Osteocyte (in vitro differentiated cells): ENCODE measurements at regions not wholly inside any gene's neighbourhood (a gene's known extent, or its start where the extent isn't known, plus 50 kb on each side); places are given as distances from the start of the nearest gene placed in this dataset.

ENCODE experiments used
- DNase-seq: peaks from one replicate; pipeline ENCODE4 v3.0.0; 2021; ENCODE audit warnings: mixed read lengths; ENCODE audit not compliant: unreplicated experiment; ENCODE audit errors: extremely low spot score
- H3K27ac Mint-ChIP-seq: one replicate; pipeline ENCODE4 v1.8.0; 2021; ENCODE audit warnings: mild to moderate bottlenecking, mixed read lengths; ENCODE audit not compliant: unreplicated experiment
- H3K27me3 Mint-ChIP-seq: one replicate; pipeline ENCODE4 v1.8.0; 2021; ENCODE audit warnings: mixed read lengths; ENCODE audit not compliant: unreplicated experiment
- H3K36me3 Mint-ChIP-seq: one replicate; pipeline ENCODE4 v1.8.0; 2021; ENCODE audit warnings: mixed read lengths; ENCODE audit not compliant: unreplicated experiment
- H3K4me1 Mint-ChIP-seq: one replicate; pipeline ENCODE4 v1.8.0; 2021; ENCODE audit warnings: mixed read lengths; ENCODE audit not compliant: unreplicated experiment
- H3K4me3 Mint-ChIP-seq: one replicate; pipeline ENCODE4 v1.8.0; 2021; ENCODE audit warnings: mild to moderate bottlenecking, moderate library complexity, mixed read lengths; ENCODE audit not compliant: unreplicated experiment
- H3K9me3 Mint-ChIP-seq: one replicate; pipeline ENCODE4 v1.8.0; 2021; ENCODE audit warnings: mixed read lengths; ENCODE audit not compliant: unreplicated experiment
- TF ChIP-seq, protein P1 (sequence below): fragments of 200-600 bp; sonication (generic); IDR thresholded peaks from 2 replicates; pipeline ENCODE4 v1.5.0; 2021; ENCODE audit warnings: antibody characterized with exemption, mild to moderate bottlenecking, moderate library complexity

DNA sequence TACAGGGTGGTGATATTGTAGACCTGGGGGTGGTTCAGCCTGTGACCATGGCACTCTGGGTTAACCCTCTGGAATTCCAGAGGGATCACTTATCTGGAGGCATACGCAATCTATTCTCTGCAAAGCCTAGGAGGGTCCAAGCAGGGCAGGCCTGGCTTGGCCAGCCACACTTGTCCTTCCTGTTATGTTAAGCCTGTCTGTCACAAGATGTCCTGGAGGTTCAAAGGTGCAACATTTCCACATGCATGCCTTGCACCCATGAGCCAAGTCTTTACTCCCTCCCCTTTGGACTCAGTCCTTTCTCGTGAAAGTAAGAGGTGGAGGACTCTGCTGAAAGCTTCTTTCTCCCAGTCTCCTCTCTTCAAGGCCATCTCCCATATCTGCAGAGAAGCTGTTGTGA, 345.1 kb downstream of the HHIPL2 start:
- Mint-ChIP-seq H3K36me3 (no peaks in the 10 kb centered on the region), H3K27me3 (no peaks in the 10 kb centered on the region), H3K4me1 (no peaks in the 10 kb centered on the region), H3K27ac (no peak overlapping the region), H3K9me3 (no peaks in the 10 kb centered on the region), H3K4me3 (no peak overlapping the region)
- TF ChIP-seq, protein P1, sequence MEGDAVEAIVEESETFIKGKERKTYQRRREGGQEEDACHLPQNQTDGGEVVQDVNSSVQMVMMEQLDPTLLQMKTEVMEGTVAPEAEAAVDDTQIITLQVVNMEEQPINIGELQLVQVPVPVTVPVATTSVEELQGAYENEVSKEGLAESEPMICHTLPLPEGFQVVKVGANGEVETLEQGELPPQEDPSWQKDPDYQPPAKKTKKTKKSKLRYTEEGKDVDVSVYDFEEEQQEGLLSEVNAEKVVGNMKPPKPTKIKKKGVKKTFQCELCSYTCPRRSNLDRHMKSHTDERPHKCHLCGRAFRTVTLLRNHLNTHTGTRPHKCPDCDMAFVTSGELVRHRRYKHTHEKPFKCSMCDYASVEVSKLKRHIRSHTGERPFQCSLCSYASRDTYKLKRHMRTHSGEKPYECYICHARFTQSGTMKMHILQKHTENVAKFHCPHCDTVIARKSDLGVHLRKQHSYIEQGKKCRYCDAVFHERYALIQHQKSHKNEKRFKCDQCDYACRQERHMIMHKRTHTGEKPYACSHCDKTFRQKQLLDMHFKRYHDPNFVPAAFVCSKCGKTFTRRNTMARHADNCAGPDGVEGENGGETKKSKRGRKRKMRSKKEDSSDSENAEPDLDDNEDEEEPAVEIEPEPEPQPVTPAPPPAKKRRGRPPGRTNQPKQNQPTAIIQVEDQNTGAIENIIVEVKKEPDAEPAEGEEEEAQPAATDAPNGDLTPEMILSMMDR = no peak
- no peak for DNase-seq

DNA sequence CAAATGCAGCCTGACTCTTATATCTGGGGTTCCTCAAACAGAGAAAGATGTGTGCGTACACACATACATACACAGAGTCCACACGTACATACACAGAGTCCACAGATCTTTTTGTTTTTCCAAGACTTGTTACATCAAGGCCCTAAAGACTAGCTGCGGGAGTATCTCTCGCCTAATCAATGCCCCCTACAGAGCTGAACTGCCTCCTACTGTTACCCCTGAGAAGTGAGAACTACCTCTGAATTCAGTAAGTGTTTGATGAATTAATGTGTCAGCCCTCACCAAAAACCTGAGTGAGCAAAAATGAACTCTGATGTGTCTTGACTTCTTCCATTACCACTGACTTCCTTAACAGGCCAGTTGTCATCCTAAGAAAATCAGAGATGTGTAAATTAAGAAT, 351.2 kb downstream of the HHIPL2 start:
- Mint-ChIP-seq H3K27ac (no peak overlapping the region), H3K27me3 (no peaks in the 10 kb centered on the region), H3K9me3 (no peaks in the 10 kb centered on the region), H3K36me3 (no peaks in the 10 kb centered on the region), H3K4me1 (no peaks in the 10 kb centered on the region), H3K4me3 (no peak overlapping the region)
- no peak for DNase-seq
- TF ChIP-seq, protein P1 = no peak

DNA sequence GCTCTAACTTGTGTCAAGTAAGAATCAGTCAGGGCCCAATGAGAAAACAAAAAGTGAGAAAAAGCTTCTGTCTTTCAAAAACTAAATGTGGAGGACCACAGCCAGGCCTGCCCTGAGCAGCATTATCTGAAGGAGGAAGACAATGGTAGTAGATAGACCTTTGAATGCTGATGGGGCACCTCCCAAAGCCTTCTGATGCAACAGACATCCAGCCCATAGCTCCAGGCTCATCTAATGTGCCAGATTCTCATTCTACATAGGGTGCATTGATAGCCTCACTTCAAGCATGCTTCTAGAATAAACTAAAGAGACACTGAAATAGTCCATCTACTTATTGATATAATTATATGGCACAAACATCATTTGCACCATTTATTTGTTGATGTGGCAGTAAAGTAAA, 351.6 kb downstream of the HHIPL2 start:
- TF ChIP-seq, protein P1 = no peak
- Mint-ChIP-seq H3K4me3 (no peak overlapping the region), H3K36me3 (no peaks in the 10 kb centered on the region), H3K4me1 (no peaks in the 10 kb centered on the region), H3K9me3 (no peaks in the 10 kb centered on the region), H3K27me3 (no peaks in the 10 kb centered on the region), H3K27ac (no peak overlapping the region)
- no peak for DNase-seq

DNA sequence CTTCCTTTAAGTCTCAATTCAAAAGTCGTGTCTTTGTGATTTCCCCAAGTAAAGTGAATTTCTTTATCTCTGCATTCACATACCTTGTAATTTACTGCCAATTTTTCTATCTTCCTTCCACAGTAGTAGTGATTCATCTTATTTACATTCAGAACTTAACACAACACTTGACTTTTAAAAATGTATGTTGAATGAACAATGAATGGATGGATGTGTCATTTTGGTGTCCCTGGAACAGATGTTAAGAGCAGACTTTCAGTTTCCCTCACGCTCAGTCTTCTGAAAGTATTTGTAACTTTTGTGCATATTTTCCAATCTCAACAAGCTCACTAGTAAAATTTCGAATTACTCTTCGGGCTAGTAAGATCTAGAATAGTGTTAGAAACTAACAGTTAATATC, 352.0 kb downstream of the HHIPL2 start:
- no peaks in the 10 kb centered on the region for H3K9me3 Mint-ChIP-seq
- no peaks in the 10 kb centered on the region for H3K4me1 Mint-ChIP-seq
- TF ChIP-seq, protein P1 = no peak
- H3K36me3 Mint-ChIP-seq = no peaks in the 10 kb centered on the region
- no peaks in the 10 kb centered on the region for H3K27me3 Mint-ChIP-seq
- H3K4me3 Mint-ChIP-seq = no peak overlapping the region
- no peak overlapping the region for H3K27ac Mint-ChIP-seq
- DNase-seq = no peak

DNA sequence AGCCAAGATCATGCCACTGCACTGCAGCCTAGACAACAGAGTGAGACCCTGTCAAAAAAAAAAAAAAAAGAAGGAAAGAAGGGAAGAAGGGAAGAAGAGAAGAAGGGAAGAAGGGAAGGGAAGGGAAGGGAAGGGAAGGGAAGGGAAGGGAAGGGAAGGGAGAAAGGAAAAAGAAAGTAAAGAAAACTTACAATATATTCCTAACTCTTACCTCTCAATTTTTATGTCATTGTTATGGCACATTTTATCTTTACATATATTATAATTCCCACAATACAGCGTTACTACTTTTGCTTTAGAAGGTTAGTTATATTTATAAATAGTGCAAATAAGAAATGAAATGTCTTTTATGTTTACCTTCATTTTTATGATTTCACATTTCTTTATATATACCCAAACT, 358.7 kb downstream of the HHIPL2 start:
- TF ChIP-seq, protein P1 = no peak
- Mint-ChIP-seq H3K27ac (no peak overlapping the region), H3K9me3 (no peaks in the 10 kb centered on the region), H3K4me1 (no peaks in the 10 kb centered on the region), H3K27me3 (peaks cover 4% of the 10 kb centered on the region), H3K4me3 (no peak overlapping the region), H3K36me3 (no peaks in the 10 kb centered on the region)
- no peak for DNase-seq
